Transverse colon (tissue), 4 donors: ENCODE measurements at regions not wholly inside any gene's neighbourhood (a gene's known extent, or its start where the extent isn't known, plus 50 kb on each side); places are given as distances from the start of the nearest gene placed in this dataset.
"Not testable (repeated sequence)": the region's sequence is repeated elsewhere in the genome, so short reads cannot be mapped to it uniquely, and the experiment has no call there.

Source experiments
- DNase-seq: peaks from one replicate; pipeline ENCODE4 v3.0.0-alpha.2; 2019
- H3K27ac ChIP-seq, 4 donors: fragments of 200-600 bp; sonication (generic); 2 replicates each; pipeline ENCODE4 v1.5.1; 2016 to 2018; ENCODE audit warnings: inconsistent platforms in 4 of 4
- H3K27me3 ChIP-seq: fragments of 200-600 bp; sonication (generic); 2 replicates; pipeline ENCODE4 v1.5.1; 2017; ENCODE audit warnings: inconsistent platforms
- H3K36me3 ChIP-seq, 4 donors: fragments of 200-600 bp; sonication (generic); 2 replicates each; pipeline ENCODE4 v1.5.1; 2017 to 2019; ENCODE audit warnings: inconsistent platforms in 4 of 4
- H3K4me1 ChIP-seq, 4 donors: fragments of 200-600 bp; sonication (generic); 2 replicates each; pipeline ENCODE4 v1.5.1; 2017 to 2020; ENCODE audit warnings: inconsistent platforms in 4 of 4
- H3K4me3 ChIP-seq, 4 donors: fragments of 200-600 bp; sonication (generic); 1 replicate in 1 of 4; 2 replicates in 3 of 4; pipeline versions ENCODE4 v1.5.1 to v1.6.1; 2017 to 2019; ENCODE audit warnings: inconsistent platforms in 4 of 4
- H3K9me3 ChIP-seq, 2 donors: fragments of 200-600 bp; sonication (generic); 2 replicates each; pipeline ENCODE4 v1.5.1; 2017 to 2019; ENCODE audit warnings: inconsistent platforms in 2 of 2
- WGBS, 2 donors: methylation state at CpG; one replicate each; pipeline ENCODE4 v1.1.5; 2018; ENCODE audit warnings: low coverage in 1 of 2; 5-methylcytosine and 5-hydroxymethylcytosine counted together
- in situ Hi-C, 4 donors: fragments of 200-750 bp; cut with MboI; loops; one replicate each; pipeline versions ENCODE4 v1.15.0 to v1.15.1; 2017; ENCODE audit warnings: low sequenced_read_pairs in 3 of 4, low pct_ligation_motif_present in 1 of 4, low pct_unique_long_range_greater_than_20kb in 1 of 4
- intact Hi-C: fragments of 100-400 bp; cut with DNase I; formaldehyde crosslinking; loops from one replicate; pipeline ENCODE4 v1.15.1; 2023; ENCODE audit warnings: low total_unique reads

DNA sequence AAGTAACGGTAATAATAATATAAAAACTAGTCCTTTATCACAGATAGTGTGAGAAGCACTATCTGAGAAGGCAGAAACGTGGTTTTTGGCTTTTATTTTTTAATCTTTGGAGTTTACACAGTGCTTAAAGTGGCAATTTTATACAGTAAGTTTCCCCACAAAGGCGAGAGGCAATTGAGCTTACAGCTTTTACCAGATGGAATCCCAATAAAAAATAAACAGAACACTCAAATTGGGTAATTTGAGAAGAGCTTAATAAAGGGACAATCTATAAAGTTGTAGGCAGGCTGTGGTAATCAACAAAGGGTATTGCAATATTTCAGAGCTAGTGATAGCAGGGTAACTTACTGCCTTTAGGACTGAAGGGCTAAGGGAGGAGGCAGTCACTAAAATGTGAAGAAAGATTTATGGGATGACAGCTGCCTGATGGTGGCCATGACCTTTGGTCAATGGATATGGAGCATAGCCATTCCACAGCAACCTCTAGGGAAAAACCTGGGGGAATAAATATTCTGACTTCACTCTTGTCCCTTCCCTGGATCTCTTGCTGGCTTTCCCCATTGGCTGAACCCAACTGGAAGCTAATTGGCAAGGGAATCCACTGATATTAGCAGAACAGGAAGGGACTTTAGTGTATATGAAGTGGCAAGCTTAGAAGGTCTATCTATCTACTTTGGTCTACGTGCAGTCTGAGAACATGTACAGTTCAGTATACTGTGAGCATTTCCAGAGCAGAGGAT lies 717.0 kb upstream of the DEFB115 start:
- H3K9me3 ChIP-seq, H3K4me1 ChIP-seq, H3K36me3 ChIP-seq, DNase-seq, intact Hi-C loops, H3K27me3 ChIP-seq, H3K4me3 ChIP-seq, H3K27ac ChIP-seq, in situ Hi-C loops: not testable (repeated sequence)
- WGBS, 2 donors, result 45 to 54% methylated on average over 3 to 4 of the region's 4 CpGs

DNA sequence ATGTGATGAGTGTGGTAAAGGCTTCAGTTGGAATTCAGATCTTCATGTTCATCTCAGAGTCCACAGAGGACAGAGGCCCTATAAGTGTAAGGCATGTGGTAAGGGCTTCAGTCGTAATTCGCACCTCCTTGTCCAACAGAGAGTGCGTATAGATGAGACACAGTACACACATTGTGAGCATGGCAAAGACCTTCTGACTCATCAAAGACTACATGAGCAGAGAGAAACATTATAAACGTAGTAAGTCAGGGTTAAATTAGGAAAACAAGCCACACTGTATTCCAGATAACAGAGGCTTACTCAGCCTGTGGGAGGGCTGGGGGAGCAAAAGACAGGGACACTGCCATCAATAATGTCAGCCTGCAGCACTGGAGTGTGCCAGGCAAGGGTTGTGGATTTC lies 706.2 kb upstream of the DEFB115 start:
- DNase-seq, H3K4me3 ChIP-seq, H3K36me3 ChIP-seq, in situ Hi-C loops, H3K27ac ChIP-seq, intact Hi-C loops, H3K27me3 ChIP-seq, H3K9me3 ChIP-seq, H3K4me1 ChIP-seq: not testable (repeated sequence)
- 49 to 63% methylated on average over 3 to 4 of the region's 4 CpGs for WGBS, 2 donors

DNA sequence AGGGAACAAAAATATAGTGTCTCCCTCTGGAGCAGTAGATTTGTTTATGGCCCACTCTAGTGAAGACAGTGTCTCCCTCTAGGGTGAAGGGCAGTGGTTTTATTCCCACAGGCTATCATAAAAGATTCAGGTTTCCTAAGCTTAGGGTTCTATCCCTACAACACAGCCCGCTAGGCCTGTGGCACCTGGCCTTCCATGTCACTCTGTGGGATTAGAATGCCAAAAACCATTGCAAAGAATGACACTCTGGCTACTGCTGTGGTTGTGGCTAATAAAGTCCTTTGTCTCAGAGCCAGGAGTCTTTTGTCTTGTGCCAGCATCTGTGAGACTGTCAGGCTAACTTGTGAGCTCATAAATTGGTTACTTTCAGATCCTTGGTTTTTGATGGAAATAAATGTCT lies 700.7 kb upstream of the DEFB115 start:
- H3K36me3 ChIP-seq, H3K9me3 ChIP-seq, H3K4me1 ChIP-seq, H3K27me3 ChIP-seq, H3K4me3 ChIP-seq, DNase-seq, in situ Hi-C loops, H3K27ac ChIP-seq, intact Hi-C loops: not testable (repeated sequence)
- 42% methylated on average over 1 of the region's 1 CpG; no CpG with 5 or more reads in 1 of the 2 donors for WGBS, 2 donors

DNA sequence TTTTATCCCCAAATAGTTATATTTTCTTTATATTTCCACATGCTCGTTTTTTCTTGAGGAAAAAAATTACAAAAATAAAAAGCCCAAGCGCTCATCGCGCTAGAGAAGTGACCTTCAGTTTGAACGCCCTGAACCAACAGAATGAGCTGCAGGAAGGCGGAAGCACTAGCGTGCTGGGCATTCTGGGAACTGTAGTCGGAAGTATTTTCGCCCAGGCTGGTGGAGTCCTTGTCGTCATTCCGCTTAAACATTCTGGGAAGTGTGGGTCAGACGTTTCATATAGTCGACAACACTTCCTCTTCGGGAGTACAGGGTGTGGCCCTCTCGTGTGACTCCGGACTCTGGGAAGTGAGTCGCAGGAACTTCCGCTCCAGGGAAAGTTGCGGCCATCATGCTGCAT lies 692.4 kb upstream of the DEFB115 start:
- H3K9me3 ChIP-seq, H3K27me3 ChIP-seq, intact Hi-C loops, DNase-seq, H3K36me3 ChIP-seq, H3K4me1 ChIP-seq, in situ Hi-C loops, H3K27ac ChIP-seq, H3K4me3 ChIP-seq: not testable (repeated sequence)
- 64 to 84% methylated on average over 10 to 19 of the region's 19 CpGs for WGBS, 2 donors

DNA sequence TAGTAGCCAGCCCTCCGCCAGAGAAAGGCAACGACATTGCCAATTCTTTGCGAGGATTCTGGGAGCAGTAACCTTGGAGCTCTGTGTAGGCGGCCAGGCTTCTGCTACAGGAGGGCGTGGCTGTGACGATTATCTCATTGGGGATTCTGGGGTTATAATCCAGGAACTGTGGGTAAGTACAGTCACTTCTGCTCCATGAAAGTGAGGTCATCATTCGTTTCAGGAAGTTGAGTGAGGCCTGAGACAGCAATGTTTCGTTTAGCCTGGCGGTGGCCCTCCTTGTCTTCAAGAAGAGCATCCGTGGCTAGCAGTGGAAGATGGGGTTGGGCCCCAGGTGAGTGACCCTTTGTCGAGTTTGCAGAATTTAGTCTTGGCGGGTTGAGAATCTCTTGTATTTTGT lies 687.6 kb upstream of the DEFB115 start:
- DNase-seq, H3K27me3 ChIP-seq, H3K9me3 ChIP-seq, in situ Hi-C loops, H3K4me3 ChIP-seq, H3K27ac ChIP-seq, H3K4me1 ChIP-seq, H3K36me3 ChIP-seq, intact Hi-C loops: not testable (repeated sequence)
- 94% methylated on average over 7 of the region's 12 CpGs; no CpG with 5 or more reads in 1 of the 2 donors for WGBS, 2 donors

DNA sequence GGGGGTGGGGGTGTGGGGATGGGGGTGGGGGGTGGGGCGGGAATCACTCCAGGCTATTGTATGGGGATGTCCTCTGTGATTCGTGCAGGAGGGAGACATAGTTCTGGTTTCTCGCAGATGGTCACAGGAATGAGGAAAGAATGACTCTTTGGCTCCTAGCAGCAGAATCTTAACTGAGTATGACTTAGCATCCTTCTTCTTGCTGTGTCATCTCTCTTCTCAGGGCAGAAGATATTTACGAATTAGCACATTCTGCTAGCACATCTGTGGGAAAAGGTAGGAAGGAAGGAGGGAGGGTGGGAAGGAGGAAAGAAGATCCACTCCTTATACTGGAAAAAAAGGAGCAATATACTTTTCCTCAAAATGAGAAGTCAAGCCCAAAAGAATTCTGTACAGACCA lies 686.8 kb upstream of the DEFB115 start:
- in situ Hi-C loops, H3K27ac ChIP-seq, H3K27me3 ChIP-seq, H3K4me1 ChIP-seq, DNase-seq, H3K4me3 ChIP-seq, H3K36me3 ChIP-seq, intact Hi-C loops, H3K9me3 ChIP-seq: not testable (repeated sequence)
- WGBS, 2 donors, result 63 to 71% methylated on average over 1 to 4 of the region's 4 CpGs

DNA sequence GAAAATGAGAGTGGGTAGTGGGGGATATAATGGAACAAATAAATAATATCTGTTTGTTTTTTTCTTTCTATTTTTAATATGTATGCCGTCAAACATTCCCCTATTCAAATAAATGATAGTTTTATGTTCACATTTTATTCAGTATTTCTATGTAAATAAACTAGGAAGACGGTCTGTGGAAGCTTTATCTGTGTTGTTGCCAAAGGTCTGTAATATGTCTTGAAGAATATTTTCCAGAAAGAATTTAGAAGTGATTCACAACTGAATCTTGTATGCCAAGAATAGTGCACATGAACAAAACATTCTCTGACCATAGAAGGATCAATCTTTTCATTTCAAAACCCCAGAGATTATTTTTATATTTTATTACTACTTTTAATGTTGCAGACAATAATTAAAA lies 683.1 kb upstream of the DEFB115 start:
- H3K27ac ChIP-seq, intact Hi-C loops, H3K36me3 ChIP-seq, DNase-seq, H3K27me3 ChIP-seq, H3K4me1 ChIP-seq, H3K9me3 ChIP-seq, H3K4me3 ChIP-seq, in situ Hi-C loops: not testable (repeated sequence)
- WGBS, 2 donors, result 58 to 61% methylated on average over 2 of the region's 2 CpGs

DNA sequence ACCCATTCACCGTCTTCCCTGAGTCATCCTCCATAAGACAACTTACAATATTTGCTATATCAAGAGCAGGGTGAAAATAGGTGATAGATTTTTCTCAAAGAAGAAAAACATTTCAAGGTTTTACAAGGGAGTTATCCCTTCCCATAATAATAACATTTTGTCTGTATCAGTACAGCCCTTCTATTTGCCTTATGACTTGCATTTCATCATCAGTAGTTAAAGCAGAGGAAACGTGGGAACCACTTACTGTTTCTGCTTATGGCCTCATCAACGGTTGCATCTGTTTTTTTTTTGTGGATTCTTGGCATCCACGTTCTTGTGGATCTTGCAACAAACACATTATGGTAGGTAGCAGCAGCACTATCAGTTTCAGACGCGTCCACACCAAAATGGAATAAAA lies 678.4 kb upstream of the DEFB115 start:
- DNase-seq, in situ Hi-C loops, H3K27me3 ChIP-seq, H3K36me3 ChIP-seq, H3K9me3 ChIP-seq, H3K4me1 ChIP-seq, intact Hi-C loops: not testable (repeated sequence)
- 60 to 72% methylated on average over 6 of the region's 6 CpGs for WGBS, 2 donors
- peak overlapping the region in 1 of 4 donors; percentile 58 for H3K4me3 ChIP-seq
- peak overlapping the region; percentile 9 to 82 (median 73) for H3K27ac ChIP-seq
